ENCODE measurements at regions not wholly inside any gene's neighbourhood (a gene's known extent, or its start where the extent isn't known, plus 50 kb on each side); places are given as distances from the start of the nearest gene placed in this dataset.

GRCh38 chr13:27851096-27851850, 59.0 kb downstream of the GSX1 start:
- Histone ChIP-seq H3K4me1 (ENCODE audit: control insufficient read depth in 4 of 4, insufficient read depth in 4 of 4, low read length in 3 of 4) (no peaks in the 10 kb centered on the region), H3K36me3 (ENCODE audit: control insufficient read depth in 4 of 4, insufficient read depth in 3 of 4, low read depth in 1 of 4, low read length in 3 of 4) (no peaks in the 10 kb centered on the region), H3K4me3 (ENCODE audit: low read depth in 1 of 3, low read length in 3 of 3) (no peak overlapping the region), H3K9me3 (ENCODE audit: control insufficient read depth in 4 of 4, low read length in 3 of 4) (no peaks in the 10 kb centered on the region), H3K27ac (ENCODE audit: low read depth in 1 of 2, low read length in 2 of 2) (no peak overlapping the region), H3K27me3 (ENCODE audit: control insufficient read depth in 4 of 4, insufficient read depth in 4 of 4, low read length in 3 of 4) (peaks cover 0 to 5% (median 0%) of the 10 kb centered on the region in 4 donors), H3K9ac (ENCODE audit: low read depth in 1 of 2, low read length in 2 of 2) (no peak overlapping the region)
- 67% methylated on average over 18 of the region's 18 CpGs for WGBS
- no peak for DNase-seq (ENCODE audit: low spot score)
- no peak for TF ChIP-seq FOXA1 (IDR thresholded peaks at IDR 0.05)
- TF ChIP-seq REST (IDR thresholded peaks at IDR 0.05): no peak
- no peak for TF ChIP-seq SP1 (IDR thresholded peaks at IDR 0.05)
- TF ChIP-seq HNF4A (conservative IDR thresholded peaks at IDR 0.05): no peak
- TF ChIP-seq TAF1 (conservative IDR thresholded peaks at IDR 0.05): no peak
- TF ChIP-seq RAD21 (IDR thresholded peaks at IDR 0.05): no peak
- no peak for TF ChIP-seq YY1 (IDR thresholded peaks at IDR 0.05)
- TF ChIP-seq ZBTB33 (IDR thresholded peaks at IDR 0.05): no peak
- TF ChIP-seq JUND (IDR thresholded peaks at IDR 0.05): no peak
- TF ChIP-seq GABPA (IDR thresholded peaks at IDR 0.05 in 1 of 2, conservative IDR thresholded peaks at IDR 0.05 in 1 of 2): no peak
- no peak for TF ChIP-seq ATF3 (IDR thresholded peaks at IDR 0.05)
- TF ChIP-seq MAX (IDR thresholded peaks at IDR 0.05): no peak

- Histone ChIP-seq H3K9ac (ENCODE audit: low read depth in 1 of 2, low read length in 2 of 2) (no peak overlapping the region), H3K4me3 (ENCODE audit: low read depth in 1 of 3, low read length in 3 of 3) (no peak overlapping the region), H3K9me3 (ENCODE audit: control insufficient read depth in 4 of 4, low read length in 3 of 4) (no peaks in the 10 kb centered on the region), H3K27me3 (ENCODE audit: control insufficient read depth in 4 of 4, insufficient read depth in 4 of 4, low read length in 3 of 4) (peaks cover 0 to 5% (median 0%) of the 10 kb centered on the region in 4 donors), H3K27ac (ENCODE audit: low read depth in 1 of 2, low read length in 2 of 2) (no peak overlapping the region), H3K4me1 (ENCODE audit: control insufficient read depth in 4 of 4, insufficient read depth in 4 of 4, low read length in 3 of 4) (no peaks in the 10 kb centered on the region), H3K36me3 (ENCODE audit: control insufficient read depth in 4 of 4, insufficient read depth in 3 of 4, low read depth in 1 of 4, low read length in 3 of 4) (no peaks in the 10 kb centered on the region)
- TF ChIP-seq TAF1 (conservative IDR thresholded peaks at IDR 0.05) (no peak), RXRA (IDR thresholded peaks at IDR 0.05) (no peak), NR2F2 (IDR thresholded peaks at IDR 0.05) (no peak), FOXA1 (IDR thresholded peaks at IDR 0.05) (no peak)
- WGBS: 50% methylated on average over 5 of the region's 5 CpGs
- no peak for DNase-seq (ENCODE audit: low spot score)
These were observed 60.2 kb downstream of the GSX1 start for GRCh38 chr13:27852491-27852890.

Data from liver (tissue), 7 donors.